WERI-Rb-1 (cell line): ENCODE measurements at regions not wholly inside any gene's neighbourhood (a gene's known extent, or its start where the extent isn't known, plus 50 kb on each side); places are given as distances from the start of the nearest gene placed in this dataset.

Source experiments
- DNase-seq: peaks from one replicate; pipeline ENCODE4 v3.0.0-alpha.2; 2020
- H3K27ac ChIP-seq: fragments of 250-450 bp; sonication (Bioruptor Pico); 2 replicates; pipeline ENCODE4 v1.5.1; 2020; ENCODE audit warnings: mild to moderate bottlenecking, moderate library complexity
- H3K27me3 ChIP-seq: fragments of 250-450 bp; sonication (Bioruptor Pico); 2 replicates; pipeline ENCODE4 v1.5.1; 2021; ENCODE audit warnings: mild to moderate bottlenecking, low read depth, moderate library complexity; ENCODE audit not compliant: insufficient read depth, severe bottlenecking
- H3K36me3 ChIP-seq: fragments of 250-450 bp; sonication (Bioruptor Pico); 2 replicates; pipeline ENCODE4 v1.5.1; 2020; ENCODE audit warnings: mild to moderate bottlenecking, moderate library complexity
- H3K4me3 ChIP-seq: 2 replicates; pipeline ENCODE4 v1.5.1; 2011; ENCODE audit warnings: low read depth, mild to moderate bottlenecking, control low read depth, low read length
- H3K9me3 ChIP-seq: fragments of 250-450 bp; sonication (Bioruptor Pico); 2 replicates; pipeline ENCODE4 v1.5.1; 2021; ENCODE audit warnings: mild to moderate bottlenecking, moderate library complexity; ENCODE audit not compliant: severe bottlenecking
- CTCF ChIP-seq: IDR thresholded peaks from 2 replicates; pipeline ENCODE4 v1.5.1; 2011; ENCODE audit warnings: low read depth, mild to moderate bottlenecking, control low read depth, inconsistent platforms, low read length

GRCh38 chr14:70269582-70269981 lies 80.8 kb upstream of the SLC8A3 start:
- H3K36me3 ChIP-seq: no peaks in the 10 kb centered on the region
- H3K27ac ChIP-seq: no peak overlapping the region
- TF ChIP-seq CTCF: no peak
- no peak for DNase-seq
- H3K4me3 ChIP-seq: no peak overlapping the region
- peaks cover 10% of the 10 kb centered on the region for H3K27me3 ChIP-seq
- no peaks in the 10 kb centered on the region for H3K9me3 ChIP-seq

GRCh38 chr14:70268760-70269159 lies 80.0 kb upstream of the SLC8A3 start:
- H3K36me3 ChIP-seq: no peaks in the 10 kb centered on the region
- no peak for DNase-seq
- H3K27me3 ChIP-seq: peaks cover 17% of the 10 kb centered on the region
- H3K9me3 ChIP-seq: no peaks in the 10 kb centered on the region
- H3K4me3 ChIP-seq: no peak overlapping the region
- TF ChIP-seq CTCF: no peak
- H3K27ac ChIP-seq: no peak overlapping the region

DNA sequence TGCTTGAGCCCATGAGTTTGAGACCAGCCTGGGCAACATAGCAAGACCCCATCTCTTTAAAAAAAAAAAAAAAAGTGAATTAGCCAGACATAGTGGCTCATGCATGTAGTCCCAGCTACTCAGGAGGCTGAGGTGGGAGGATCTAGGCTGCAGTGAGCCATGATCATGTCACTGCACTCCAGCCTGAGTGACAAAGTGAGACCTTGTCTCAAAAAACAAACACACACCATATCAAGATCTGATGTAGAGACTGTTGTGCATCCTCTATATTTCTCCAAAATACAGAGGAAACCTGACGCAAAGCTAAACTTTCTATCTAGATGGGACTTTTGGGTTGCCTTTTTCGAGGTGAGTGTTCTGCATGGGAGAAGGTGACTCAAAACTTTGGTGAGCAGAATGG lies 77.4 kb upstream of the SLC8A3 start:
- Histone ChIP-seq H3K27ac (no peak overlapping the region), H3K27me3 (peaks cover 24% of the 10 kb centered on the region), H3K9me3 (no peaks in the 10 kb centered on the region), H3K4me3 (no peak overlapping the region), H3K36me3 (no peaks in the 10 kb centered on the region)
- no peak for DNase-seq
- TF ChIP-seq CTCF: no peak

DNA sequence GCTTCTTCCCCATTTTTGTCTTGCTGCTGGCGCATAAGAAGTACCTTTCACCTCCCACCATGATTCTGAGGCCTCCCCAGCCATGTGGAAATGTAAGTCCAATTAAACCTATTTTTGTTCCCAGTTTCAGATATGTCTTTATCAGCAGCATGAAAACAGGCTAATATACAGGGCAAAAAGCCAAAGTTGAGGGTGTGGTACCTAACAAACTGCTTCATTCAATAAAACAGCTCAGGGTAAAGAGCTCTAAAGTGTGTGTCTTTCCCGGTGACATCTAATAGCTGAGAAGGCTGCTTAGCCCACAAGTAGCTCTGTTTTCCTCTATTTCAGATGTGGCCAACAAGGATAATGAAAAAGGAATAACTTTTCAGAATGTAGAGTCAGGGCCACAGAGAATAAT lies 76.7 kb upstream of the SLC8A3 start:
- H3K9me3 ChIP-seq: no peaks in the 10 kb centered on the region
- H3K27ac ChIP-seq: no peak overlapping the region
- H3K27me3 ChIP-seq: peaks cover 28% of the 10 kb centered on the region
- no peaks in the 10 kb centered on the region for H3K36me3 ChIP-seq
- no peak for TF ChIP-seq CTCF
- H3K4me3 ChIP-seq: no peak overlapping the region
- DNase-seq: no peak

GRCh38 chr14:70259420-70259819 lies 70.7 kb upstream of the SLC8A3 start:
- Histone ChIP-seq H3K27me3 (peaks cover 37% of the 10 kb centered on the region), H3K27ac (no peak overlapping the region), H3K4me3 (no peak overlapping the region), H3K36me3 (no peaks in the 10 kb centered on the region), H3K9me3 (peaks cover 5% of the 10 kb centered on the region)
- TF ChIP-seq CTCF: no peak
- no peak for DNase-seq

GRCh38 chr14:70257526-70257925 lies 68.8 kb upstream of the SLC8A3 start:
- Histone ChIP-seq H3K27me3 (peaks cover 33% of the 10 kb centered on the region), H3K27ac (no peak overlapping the region), H3K9me3 (peaks cover 5% of the 10 kb centered on the region), H3K4me3 (no peak overlapping the region), H3K36me3 (no peaks in the 10 kb centered on the region)
- peak; percentile 30 for DNase-seq
- TF ChIP-seq CTCF: peak; percentile 39
